ENCODE measurements at regions not wholly inside any gene's neighbourhood (a gene's known extent, or its start where the extent isn't known, plus 50 kb on each side); places are given as distances from the start of the nearest gene placed in this dataset.
A peak's percentile ranks its signal among the peaks of the same experiment; 100 is the strongest.

- DNase-seq (ENCODE audit: extremely low spot score, unreplicated experiment): no peak
- no peak overlapping the region for H3K4me3 Mint-ChIP-seq (ENCODE audit: unreplicated experiment)
- H3K9me3 Mint-ChIP-seq (ENCODE audit: unreplicated experiment): no peaks in the 10 kb centered on the region
- TF ChIP-seq CTCF (IDR thresholded peaks at IDR 0.05): no peak
- no peaks in the 10 kb centered on the region for H3K36me3 Mint-ChIP-seq (ENCODE audit: unreplicated experiment)
- no peak overlapping the region for H3K27ac Mint-ChIP-seq (ENCODE audit: unreplicated experiment)
- H3K4me1 Mint-ChIP-seq (ENCODE audit: unreplicated experiment): no peaks in the 10 kb centered on the region
- no peaks in the 10 kb centered on the region for H3K27me3 Mint-ChIP-seq (ENCODE audit: unreplicated experiment)
These were observed 380.8 kb upstream of the IL12A start for GRCh38 chr3:159607856-159608255.

GRCh38 chr3:159608311-159608710 is 380.3 kb upstream of the IL12A start:
- no peak for DNase-seq (ENCODE audit: extremely low spot score, unreplicated experiment)
- Mint-ChIP-seq H3K4me3 (ENCODE audit: unreplicated experiment) (no peak overlapping the region), H3K9me3 (ENCODE audit: unreplicated experiment) (no peaks in the 10 kb centered on the region), H3K27ac (ENCODE audit: unreplicated experiment) (no peak overlapping the region), H3K27me3 (ENCODE audit: unreplicated experiment) (no peaks in the 10 kb centered on the region), H3K4me1 (ENCODE audit: unreplicated experiment) (no peaks in the 10 kb centered on the region), H3K36me3 (ENCODE audit: unreplicated experiment) (no peaks in the 10 kb centered on the region)
- TF ChIP-seq CTCF (IDR thresholded peaks at IDR 0.05): no peak

- Mint-ChIP-seq H3K9me3 (ENCODE audit: unreplicated experiment) (no peaks in the 10 kb centered on the region), H3K36me3 (ENCODE audit: unreplicated experiment) (no peaks in the 10 kb centered on the region), H3K27me3 (ENCODE audit: unreplicated experiment) (no peaks in the 10 kb centered on the region), H3K4me3 (ENCODE audit: unreplicated experiment) (no peak overlapping the region), H3K4me1 (ENCODE audit: unreplicated experiment) (no peaks in the 10 kb centered on the region), H3K27ac (ENCODE audit: unreplicated experiment) (no peak overlapping the region)
- no peak for TF ChIP-seq CTCF (IDR thresholded peaks at IDR 0.05)
- DNase-seq (ENCODE audit: extremely low spot score, unreplicated experiment): no peak
These were observed 379.0 kb upstream of the IL12A start for GRCh38 chr3:159609625-159610024.

GRCh38 chr3:159616234-159616825 is 372.3 kb upstream of the IL12A start:
- Mint-ChIP-seq H3K4me3 (ENCODE audit: unreplicated experiment) (no peak overlapping the region), H3K27ac (ENCODE audit: unreplicated experiment) (no peak overlapping the region), H3K27me3 (ENCODE audit: unreplicated experiment) (no peaks in the 10 kb centered on the region), H3K4me1 (ENCODE audit: unreplicated experiment) (peaks cover 26% of the 10 kb centered on the region), H3K9me3 (ENCODE audit: unreplicated experiment) (no peaks in the 10 kb centered on the region), H3K36me3 (ENCODE audit: unreplicated experiment) (no peaks in the 10 kb centered on the region)
- TF ChIP-seq CTCF (IDR thresholded peaks at IDR 0.05): peak; percentile 92
- peak; percentile 87 for DNase-seq (ENCODE audit: extremely low spot score, unreplicated experiment)

GRCh38 chr3:159619341-159619885 is 369.2 kb upstream of the IL12A start:
- H3K9me3 Mint-ChIP-seq (ENCODE audit: unreplicated experiment): no peaks in the 10 kb centered on the region
- no peak for DNase-seq (ENCODE audit: extremely low spot score, unreplicated experiment)
- H3K27ac Mint-ChIP-seq (ENCODE audit: unreplicated experiment): no peak overlapping the region
- no peak for TF ChIP-seq CTCF (IDR thresholded peaks at IDR 0.05)
- H3K4me1 Mint-ChIP-seq (ENCODE audit: unreplicated experiment): peaks cover 35% of the 10 kb centered on the region
- no peak overlapping the region for H3K4me3 Mint-ChIP-seq (ENCODE audit: unreplicated experiment)
- H3K36me3 Mint-ChIP-seq (ENCODE audit: unreplicated experiment): no peaks in the 10 kb centered on the region
- no peaks in the 10 kb centered on the region for H3K27me3 Mint-ChIP-seq (ENCODE audit: unreplicated experiment)
